Rectal smooth muscle tissue (tissue), 1 donor: ENCODE measurements at regions not wholly inside any gene's neighbourhood (a gene's known extent, or its start where the extent isn't known, plus 50 kb on each side); places are given as distances from the start of the nearest gene placed in this dataset.

ENCODE experiments used
- H3K27ac ChIP-seq: one replicate; pipeline ENCODE4 v1.7.0; 2013; ENCODE audit warnings: low read depth, low read length, inconsistent platforms
- H3K27me3 ChIP-seq: one replicate; pipeline ENCODE4 v1.7.0; 2013; ENCODE audit warnings: low read length; ENCODE audit not compliant: control insufficient read depth, insufficient read depth
- H3K36me3 ChIP-seq: one replicate; pipeline ENCODE4 v1.7.0; 2013; ENCODE audit warnings: low read length; ENCODE audit not compliant: control insufficient read depth, insufficient read depth
- H3K4me1 ChIP-seq: one replicate; pipeline ENCODE4 v1.7.0; 2013; ENCODE audit warnings: low read length; ENCODE audit not compliant: control insufficient read depth, insufficient read depth
- H3K4me3 ChIP-seq: one replicate; pipeline ENCODE4 v1.7.0; 2013; ENCODE audit warnings: low read length
- H3K9ac ChIP-seq: one replicate; pipeline ENCODE4 v1.7.0; 2013; ENCODE audit warnings: low read length

DNA sequence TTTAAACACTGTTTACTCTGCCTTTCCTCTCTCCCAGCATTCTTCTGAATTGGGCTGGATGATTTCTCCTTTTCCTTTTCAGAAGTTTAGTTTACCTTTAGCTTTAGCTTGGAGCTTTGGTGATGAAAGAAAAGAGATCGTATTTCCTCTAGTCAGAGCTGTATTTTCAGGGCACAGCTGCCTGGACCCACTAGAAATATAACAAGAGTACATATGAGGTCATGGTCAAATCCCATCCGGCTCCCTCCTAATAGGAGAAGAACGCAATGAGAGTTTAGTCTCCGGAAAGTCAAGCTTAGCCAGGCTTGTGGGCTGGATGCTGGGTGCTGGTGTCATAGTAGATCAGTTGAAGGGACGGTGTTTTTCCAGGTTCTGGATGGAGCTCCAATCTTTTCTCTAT lies 177.1 kb upstream of the PFN2 start:
- Histone ChIP-seq H3K27me3 (no peaks in the 10 kb centered on the region), H3K27ac (peak overlapping the region; percentile 80)

DNA sequence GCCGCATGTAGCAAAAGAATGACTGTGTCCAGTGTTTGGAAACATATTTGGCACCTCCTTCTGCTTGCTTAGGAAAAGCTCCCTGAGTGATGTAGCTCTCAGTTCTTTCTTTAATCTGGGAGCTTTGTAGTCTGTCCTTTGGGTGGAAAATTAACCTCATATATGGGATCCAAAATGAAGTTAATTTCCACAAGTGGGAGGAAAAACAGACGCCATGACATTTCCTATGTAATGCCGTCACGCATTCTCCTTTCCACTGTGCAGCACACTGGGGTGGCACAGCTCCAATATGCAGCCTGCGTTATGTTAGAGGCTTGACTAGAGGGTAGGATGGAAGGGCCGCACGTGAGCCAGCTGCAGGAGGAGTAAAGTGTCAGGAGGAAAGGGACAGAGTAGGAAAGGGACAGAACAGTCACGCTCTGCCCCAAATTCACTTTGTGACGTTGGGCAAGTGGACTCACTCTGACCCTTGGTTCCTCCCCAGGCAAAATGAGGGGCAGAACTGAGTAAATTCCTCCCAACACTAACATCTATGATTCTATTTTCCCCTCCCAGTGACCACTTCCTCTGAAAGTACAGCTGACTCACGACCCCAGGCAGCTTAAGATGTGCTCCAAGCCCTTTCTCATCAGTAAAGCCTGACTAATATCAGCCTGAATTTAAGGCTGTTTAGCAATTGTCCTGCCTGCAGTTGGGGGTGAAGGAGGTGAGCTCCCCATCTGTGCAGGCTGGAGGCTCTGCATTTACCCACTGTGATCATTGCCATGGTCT lies 176.5 kb upstream of the PFN2 start:
- no peaks in the 10 kb centered on the region for H3K36me3 ChIP-seq
- H3K27ac ChIP-seq: peak overlapping the region; percentile 80
- no peak overlapping the region for H3K4me3 ChIP-seq
- H3K4me1 ChIP-seq: peaks cover 13% of the 10 kb centered on the region
- H3K9ac ChIP-seq: no peak overlapping the region
- no peaks in the 10 kb centered on the region for H3K27me3 ChIP-seq

More for the DNA sequence above, 177.1 kb upstream of the PFN2 start:
- no peak overlapping the region for H3K9ac ChIP-seq
- H3K4me3 ChIP-seq: no peak overlapping the region
- peaks cover 13% of the 10 kb centered on the region for H3K4me1 ChIP-seq
- no peaks in the 10 kb centered on the region for H3K36me3 ChIP-seq

DNA sequence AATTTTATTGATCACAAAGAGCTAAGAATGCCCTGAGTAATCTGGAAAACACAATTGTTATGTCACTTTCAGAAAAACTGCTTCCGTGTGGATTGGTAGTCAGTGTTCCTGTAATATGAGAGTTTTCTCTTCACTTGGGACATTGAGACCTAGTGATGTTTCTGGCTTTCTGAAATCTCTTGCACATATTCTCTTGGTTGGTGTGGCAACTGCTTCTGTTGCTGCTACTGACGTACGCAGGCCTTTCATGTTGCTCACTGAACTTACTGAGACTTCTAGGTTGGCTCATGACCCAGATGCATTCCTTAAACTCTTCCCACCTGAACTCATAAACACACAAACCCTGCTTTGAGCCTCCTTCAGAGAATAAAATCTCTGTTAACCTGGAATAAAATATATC lies 175.0 kb upstream of the PFN2 start:
- no peak overlapping the region for H3K9ac ChIP-seq
- H3K27ac ChIP-seq: no peak overlapping the region
- H3K27me3 ChIP-seq: no peaks in the 10 kb centered on the region
- no peak overlapping the region for H3K4me3 ChIP-seq
- H3K4me1 ChIP-seq: peaks cover 13% of the 10 kb centered on the region
- no peaks in the 10 kb centered on the region for H3K36me3 ChIP-seq

DNA sequence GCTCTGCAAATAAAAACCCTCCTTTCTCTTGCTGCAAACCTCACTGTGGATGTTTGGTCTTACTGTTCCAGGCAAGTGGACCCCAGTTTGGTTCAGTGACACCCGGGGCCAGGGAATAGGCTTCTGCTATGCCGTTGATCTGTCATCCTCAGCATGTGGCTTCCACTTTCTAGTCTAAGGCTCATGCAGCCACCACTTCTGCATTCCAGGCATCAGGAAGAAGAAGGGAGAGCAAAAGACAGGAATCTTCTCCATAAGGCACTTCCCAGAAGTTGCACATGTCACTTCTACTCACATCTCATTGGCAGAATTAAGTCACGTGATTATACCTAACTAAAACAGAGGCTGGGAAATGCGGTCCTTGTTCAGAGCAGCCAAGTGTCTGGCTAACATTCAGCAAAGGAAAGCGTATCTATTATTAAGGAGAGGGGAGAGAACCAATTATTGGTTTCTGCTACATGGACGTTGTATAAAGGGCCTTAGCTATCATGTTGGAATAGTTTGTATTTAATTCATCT lies 173.6 kb upstream of the PFN2 start:
- no peak overlapping the region for H3K27ac ChIP-seq
- H3K36me3 ChIP-seq: no peaks in the 10 kb centered on the region
- no peak overlapping the region for H3K9ac ChIP-seq
- peaks cover 13% of the 10 kb centered on the region for H3K4me1 ChIP-seq
- H3K4me3 ChIP-seq: no peak overlapping the region
- H3K27me3 ChIP-seq: no peaks in the 10 kb centered on the region

DNA sequence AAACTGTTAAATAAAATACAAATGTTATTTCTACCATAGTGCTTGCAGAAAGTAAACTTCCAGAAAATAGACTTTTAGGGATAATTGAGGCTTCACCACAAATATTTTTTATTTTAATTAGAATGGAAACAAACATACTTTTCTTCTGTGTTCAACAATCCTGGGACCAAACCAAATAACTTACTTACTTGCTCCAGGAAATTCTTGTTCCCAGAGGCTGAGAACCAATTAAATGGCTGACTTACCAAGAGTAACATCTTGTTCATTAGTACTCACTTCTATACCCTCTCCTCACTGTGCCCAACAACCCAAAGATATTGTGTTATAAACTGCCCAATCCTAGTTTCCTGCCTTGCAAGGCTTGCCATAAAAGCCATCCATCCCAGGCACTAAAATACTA lies 172.2 kb upstream of the PFN2 start:
- Histone ChIP-seq H3K27ac (no peak overlapping the region), H3K36me3 (no peaks in the 10 kb centered on the region), H3K4me3 (no peak overlapping the region), H3K4me1 (peaks cover 13% of the 10 kb centered on the region), H3K9ac (no peak overlapping the region), H3K27me3 (no peaks in the 10 kb centered on the region)

DNA sequence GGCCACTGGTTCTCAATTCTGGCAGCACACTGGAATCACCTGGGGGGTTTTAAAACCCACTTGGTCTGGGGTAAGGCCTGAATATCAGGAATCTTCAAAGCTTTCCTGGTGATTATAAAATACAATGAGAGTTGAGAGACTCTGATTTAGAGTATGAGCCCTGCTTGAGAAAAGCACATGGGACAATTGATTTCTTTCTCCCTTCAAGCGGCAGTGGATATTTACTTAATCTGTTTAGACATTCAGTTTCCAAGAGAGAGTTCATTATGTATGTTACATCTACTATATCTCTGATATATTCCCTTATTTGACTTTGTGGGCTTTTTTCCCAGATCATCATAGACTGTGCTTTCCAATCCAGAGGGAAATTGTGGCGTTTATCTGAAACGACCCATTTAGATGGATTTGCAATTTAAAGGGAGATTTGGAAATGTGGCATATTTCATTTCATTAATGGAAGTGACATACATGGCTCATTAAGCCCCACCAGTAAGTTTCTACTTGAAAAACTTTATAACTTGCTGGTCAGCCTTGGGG lies 171.2 kb upstream of the PFN2 start:
- H3K27me3 ChIP-seq: no peaks in the 10 kb centered on the region
- peaks cover 4% of the 10 kb centered on the region for H3K4me1 ChIP-seq
- no peak overlapping the region for H3K27ac ChIP-seq
- H3K9ac ChIP-seq: no peak overlapping the region
- H3K36me3 ChIP-seq: no peaks in the 10 kb centered on the region
- H3K4me3 ChIP-seq: no peak overlapping the region

DNA sequence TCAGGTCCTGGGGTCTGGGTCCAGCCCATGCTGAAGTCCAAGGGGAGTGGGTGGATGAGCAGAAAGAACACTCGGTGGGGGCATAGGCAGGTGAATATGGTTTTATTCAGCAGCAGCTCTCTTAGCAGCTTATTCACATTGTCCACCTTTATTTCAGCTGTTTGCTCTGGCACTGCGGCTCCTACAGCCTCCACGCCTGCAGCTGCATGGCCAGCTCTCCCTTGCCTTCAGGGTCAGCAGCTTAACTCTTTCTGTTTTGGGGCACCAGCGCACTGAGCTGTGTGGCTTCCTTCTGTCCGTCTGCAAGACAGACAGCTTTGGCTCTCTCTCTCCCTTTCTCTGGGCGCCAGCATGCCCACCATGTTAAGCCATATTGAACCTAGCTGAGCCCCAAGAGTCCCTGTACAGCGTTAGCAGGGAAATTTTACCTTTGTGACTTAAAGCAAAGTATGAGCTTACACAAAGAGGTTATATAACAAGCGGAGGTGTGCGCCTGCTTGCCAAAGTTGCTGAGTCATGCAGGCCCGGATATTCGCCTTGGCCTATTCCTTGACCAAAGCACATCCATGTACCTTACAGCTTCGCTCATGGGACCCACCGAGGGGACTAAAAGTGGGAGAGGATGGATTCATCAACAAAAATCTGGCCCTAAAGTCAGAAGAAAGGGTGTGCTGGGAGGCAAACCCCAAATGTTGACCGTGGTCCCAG lies 170.1 kb upstream of the PFN2 start:
- Histone ChIP-seq H3K36me3 (no peaks in the 10 kb centered on the region), H3K9ac (no peak overlapping the region), H3K27me3 (no peaks in the 10 kb centered on the region), H3K27ac (no peak overlapping the region), H3K4me3 (no peak overlapping the region), H3K4me1 (peaks cover 3% of the 10 kb centered on the region)

DNA sequence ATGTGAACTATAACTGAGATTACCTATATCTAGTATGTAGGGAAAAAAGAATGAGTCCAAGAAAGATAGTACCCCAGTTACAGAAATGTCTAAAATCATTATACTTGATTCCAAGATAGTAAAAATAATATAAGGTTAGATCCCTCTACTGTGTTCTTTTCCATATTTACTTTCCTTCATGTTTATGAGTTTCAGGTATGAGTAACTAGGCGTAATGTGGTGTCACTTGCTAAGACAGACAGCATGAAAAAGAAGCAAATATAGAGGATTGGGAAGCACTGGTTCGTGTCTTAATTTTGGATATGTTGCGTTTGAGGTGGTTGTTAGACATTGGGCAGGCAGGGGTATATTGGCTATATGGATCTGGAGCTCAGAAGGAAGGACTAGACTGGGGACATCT lies 168.1 kb upstream of the PFN2 start:
- Histone ChIP-seq H3K9ac (no peak overlapping the region), H3K4me1 (no peaks in the 10 kb centered on the region), H3K27me3 (no peaks in the 10 kb centered on the region), H3K36me3 (no peaks in the 10 kb centered on the region), H3K4me3 (no peak overlapping the region), H3K27ac (no peak overlapping the region)

DNA sequence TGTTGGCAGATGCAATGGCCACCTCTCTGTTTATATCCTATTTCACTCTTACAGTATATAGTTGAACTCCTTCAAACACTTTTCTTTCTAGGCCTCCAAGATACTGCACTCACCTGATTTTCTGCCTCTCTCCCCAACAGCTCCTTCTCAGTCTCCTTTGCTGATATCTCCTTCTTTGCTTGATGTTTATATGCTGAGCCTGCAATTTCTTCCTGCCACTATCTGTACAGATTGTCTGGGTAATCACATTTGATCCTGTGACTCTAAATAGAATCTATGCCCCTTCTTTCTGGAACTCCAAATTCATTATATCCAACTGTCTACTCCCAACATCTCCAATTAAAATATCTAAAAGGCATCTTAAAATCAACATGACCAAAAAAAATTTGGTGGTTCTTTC lies 165.5 kb upstream of the PFN2 start:
- Histone ChIP-seq H3K36me3 (no peaks in the 10 kb centered on the region), H3K27me3 (no peaks in the 10 kb centered on the region), H3K4me1 (no peaks in the 10 kb centered on the region), H3K27ac (no peak overlapping the region), H3K9ac (no peak overlapping the region), H3K4me3 (no peak overlapping the region)

DNA sequence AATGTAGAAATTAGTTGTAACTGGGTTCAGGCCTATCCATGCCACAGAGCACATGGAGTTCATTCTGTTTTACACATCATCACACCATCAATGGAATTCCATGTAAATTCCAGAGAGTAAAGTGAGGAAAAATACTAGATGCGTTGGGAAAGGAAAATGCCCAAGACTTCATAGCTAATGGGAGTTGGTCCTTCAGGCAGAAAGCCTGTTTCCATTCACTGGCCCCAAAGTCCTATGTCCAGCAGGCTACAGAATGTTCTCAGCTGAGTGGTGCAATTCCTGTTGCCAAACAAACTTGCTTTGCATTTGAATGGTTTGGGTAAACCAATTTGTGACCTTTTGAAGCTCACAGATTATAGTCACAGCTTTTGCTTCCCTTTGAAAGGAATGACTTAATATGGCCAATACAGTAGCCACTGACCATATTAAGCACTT lies 164.6 kb upstream of the PFN2 start:
- Histone ChIP-seq H3K36me3 (no peaks in the 10 kb centered on the region), H3K4me1 (no peaks in the 10 kb centered on the region), H3K27ac (no peak overlapping the region), H3K27me3 (no peaks in the 10 kb centered on the region), H3K9ac (no peak overlapping the region), H3K4me3 (no peak overlapping the region)

DNA sequence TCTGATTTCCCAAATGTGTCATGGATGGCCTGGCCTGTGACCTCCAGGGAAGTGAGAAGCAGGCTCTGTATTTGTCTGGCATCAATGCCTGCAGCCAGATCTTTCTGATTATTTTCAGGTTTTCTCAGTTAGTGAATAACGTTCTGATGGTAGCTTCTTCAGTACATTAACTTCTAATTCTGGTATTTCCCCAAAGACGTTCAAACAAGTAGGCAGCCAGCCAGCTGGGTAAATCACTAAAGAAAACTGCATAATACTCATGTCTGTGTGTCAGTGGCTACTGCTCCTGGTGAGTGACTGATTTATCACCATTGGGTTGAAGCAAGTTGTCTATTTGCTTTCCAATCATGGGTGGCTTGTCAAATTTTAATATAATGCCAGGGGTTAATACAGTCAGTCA lies 162.6 kb upstream of the PFN2 start:
- no peaks in the 10 kb centered on the region for H3K4me1 ChIP-seq
- H3K27me3 ChIP-seq: no peaks in the 10 kb centered on the region
- no peak overlapping the region for H3K4me3 ChIP-seq
- no peak overlapping the region for H3K27ac ChIP-seq
- no peak overlapping the region for H3K9ac ChIP-seq
- no peaks in the 10 kb centered on the region for H3K36me3 ChIP-seq

DNA sequence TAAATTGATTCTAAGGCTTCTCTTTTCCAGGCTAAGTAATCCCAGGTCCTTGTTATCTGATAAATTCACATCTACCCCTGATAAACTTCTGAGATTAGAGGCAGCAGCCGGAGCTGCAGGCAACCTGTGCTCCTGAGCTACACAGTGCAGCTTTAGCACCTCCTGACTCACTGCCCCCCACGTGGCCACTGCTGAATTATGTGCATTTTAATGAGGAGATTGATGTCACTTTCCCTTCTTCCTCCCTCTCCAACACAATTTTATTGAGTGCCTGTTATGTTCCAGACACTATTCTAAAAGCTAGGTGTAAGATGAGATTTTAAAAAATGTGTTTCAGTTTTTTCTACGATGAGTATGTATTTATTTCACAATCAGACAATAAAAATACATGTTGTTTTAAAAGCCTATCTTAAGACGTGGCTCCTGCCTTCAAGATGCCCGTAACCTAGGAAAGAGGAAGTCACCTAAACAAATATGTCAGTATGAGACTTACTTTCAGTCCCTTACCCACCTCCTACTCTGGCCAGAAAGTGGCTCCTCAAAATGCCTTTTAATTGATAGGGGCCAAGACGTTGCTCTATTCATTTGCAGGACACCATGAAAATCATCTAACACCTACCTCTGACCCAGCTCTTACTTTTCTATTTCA lies 161.5 kb upstream of the PFN2 start:
- no peak overlapping the region for H3K9ac ChIP-seq
- H3K27ac ChIP-seq: no peak overlapping the region
- H3K4me1 ChIP-seq: no peaks in the 10 kb centered on the region
- no peaks in the 10 kb centered on the region for H3K36me3 ChIP-seq
- no peak overlapping the region for H3K4me3 ChIP-seq
- H3K27me3 ChIP-seq: no peaks in the 10 kb centered on the region
